Astrocyte of the cerebellum (primary cell): ENCODE measurements at regions not wholly inside any gene's neighbourhood (a gene's known extent, or its start where the extent isn't known, plus 50 kb on each side); places are given as distances from the start of the nearest gene placed in this dataset.

Source experiments
- DNase-seq: peaks from one replicate; pipeline ENCODE4 v3.0.0-alpha.2; 2011; ENCODE audit warnings: low read depth
- H3K4me3 ChIP-seq: 2 replicates; pipeline ENCODE4 v1.5.1; 2011; ENCODE audit warnings: mild to moderate bottlenecking, low read depth, low read length, moderate library complexity
- CTCF ChIP-seq: IDR thresholded peaks from 2 replicates; pipeline ENCODE4 v1.5.1; 2012; ENCODE audit warnings: low read length, low read depth, moderate library complexity, mild to moderate bottlenecking; ENCODE audit errors: missing control alignments
- in situ Hi-C: cut with HindIII; loops from 2 replicates; pipeline ENCODE4 v1.10.0; 2017; ENCODE audit warnings: low sequenced_read_pairs

- H3K4me3 ChIP-seq: no peak overlapping the region
- in situ Hi-C loops: no loop called here
- no peak for DNase-seq
- no peak for TF ChIP-seq CTCF
These were observed 391.3 kb upstream of the FAM241A start for GRCh38 chr4:111754003-111754402.

DNA sequence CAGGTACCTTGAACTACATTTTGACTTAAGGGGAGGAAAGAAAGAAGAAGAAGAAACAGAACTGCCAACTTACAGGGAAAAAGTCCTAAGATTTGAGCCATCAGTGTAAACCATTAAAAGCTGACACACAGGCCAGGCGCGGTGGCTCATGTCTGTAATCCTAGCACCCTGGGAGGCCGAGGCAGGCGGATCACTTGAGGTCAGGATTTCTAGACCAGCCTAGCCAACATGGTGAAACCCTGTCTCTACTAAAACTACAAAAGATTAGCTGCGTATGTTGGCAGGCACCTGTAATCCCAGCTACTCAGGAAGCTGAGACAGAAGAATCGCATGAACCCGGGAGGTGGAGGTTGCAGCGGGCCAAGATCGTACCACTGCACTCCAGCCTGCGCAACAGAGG, 389.7 kb upstream of the FAM241A start:
- no peak for DNase-seq
- in situ Hi-C loops: no loop called here
- H3K4me3 ChIP-seq: no peak overlapping the region
- TF ChIP-seq CTCF: no peak

DNA sequence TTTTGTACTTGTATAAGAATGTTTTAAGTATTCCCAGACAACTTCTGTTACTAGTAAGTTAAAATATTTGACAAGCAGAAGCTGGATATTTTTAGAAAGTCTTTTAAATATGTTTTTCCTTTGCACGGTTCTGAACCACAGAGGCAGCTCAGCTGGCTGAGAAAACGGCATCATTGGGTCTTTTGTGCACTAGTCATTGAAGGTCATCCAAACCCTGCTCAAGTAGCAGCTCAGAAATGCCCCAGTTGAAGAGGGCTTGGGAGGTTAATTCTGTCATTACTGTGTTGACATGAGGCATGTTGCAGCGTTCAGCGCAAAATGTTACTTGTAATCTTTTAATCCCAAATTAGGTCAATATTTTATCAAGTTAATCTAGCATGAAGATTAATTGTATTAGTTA, 383.7 kb upstream of the FAM241A start:
- in situ Hi-C loops: no loop called here
- no peak for TF ChIP-seq CTCF
- DNase-seq: no peak
- no peak overlapping the region for H3K4me3 ChIP-seq

- no peak for TF ChIP-seq CTCF
- in situ Hi-C loops: no loop called here
- no peak overlapping the region for H3K4me3 ChIP-seq
- no peak for DNase-seq
These were observed 374.7 kb upstream of the FAM241A start for GRCh38 chr4:111770514-111770913.

DNA sequence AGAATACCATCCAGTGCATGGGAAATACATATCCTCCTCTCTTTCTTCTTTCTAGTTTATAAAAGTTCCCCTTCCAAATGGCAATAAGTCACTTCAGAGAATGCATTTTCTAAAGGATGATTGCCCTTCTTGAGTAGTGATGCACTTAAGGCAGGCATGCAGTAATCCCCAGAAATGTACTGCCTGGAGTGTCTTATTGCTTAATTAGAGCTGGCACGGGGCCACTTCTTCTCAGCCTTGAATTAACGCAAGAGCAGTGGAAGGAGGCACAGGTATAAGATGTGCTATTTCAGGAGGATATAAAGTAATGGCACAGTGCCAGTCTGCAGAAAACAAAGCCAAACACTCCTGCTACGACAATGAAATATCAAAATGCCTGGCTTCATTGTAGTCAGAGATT, 371.4 kb upstream of the FAM241A start:
- DNase-seq: no peak
- in situ Hi-C loops: no loop called here
- H3K4me3 ChIP-seq: no peak overlapping the region
- no peak for TF ChIP-seq CTCF

DNA sequence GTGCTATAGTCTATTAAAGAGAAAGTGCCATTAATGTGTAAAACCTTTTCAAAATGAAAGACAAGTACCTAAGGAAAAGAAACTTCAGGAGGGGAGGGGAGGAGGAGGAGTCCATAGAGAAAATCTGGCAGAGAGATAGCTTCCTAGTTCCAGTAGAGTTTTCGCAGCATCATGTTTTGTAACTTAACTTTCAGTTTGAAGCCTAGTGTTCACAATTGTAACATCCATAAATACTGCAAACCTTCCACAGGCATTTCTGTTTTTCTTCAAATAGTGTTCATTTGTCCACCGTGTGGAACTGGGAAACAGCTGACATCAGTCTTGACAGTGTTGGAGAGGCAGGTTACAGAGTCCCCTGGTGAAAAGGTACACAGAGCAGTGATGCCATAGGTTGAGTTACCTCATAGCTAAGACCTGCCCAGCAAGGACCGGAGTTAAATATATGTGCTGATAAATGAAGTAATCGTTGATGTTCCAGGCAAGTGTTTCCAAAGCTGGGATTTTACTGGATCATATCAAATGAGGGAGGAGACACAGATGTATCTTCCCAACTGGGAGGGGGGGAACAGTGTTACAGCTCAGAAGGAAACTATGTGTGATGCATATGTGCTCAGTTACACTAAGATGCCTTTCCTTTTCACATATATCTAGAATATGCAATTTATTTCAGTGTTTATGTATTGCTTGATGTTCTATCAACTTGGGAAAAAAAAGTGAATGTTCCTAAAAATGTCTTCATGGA, 369.5 kb upstream of the FAM241A start:
- TF ChIP-seq CTCF: no peak
- in situ Hi-C loops: no loop called here
- no peak for DNase-seq
- H3K4me3 ChIP-seq: no peak overlapping the region
